ENCODE measurements at regions not wholly inside any gene's neighbourhood (a gene's known extent, or its start where the extent isn't known, plus 50 kb on each side); places are given as distances from the start of the nearest gene placed in this dataset.
"Not testable (repeated sequence)": the region's sequence is repeated elsewhere in the genome, so short reads cannot be mapped to it uniquely, and the experiment has no call there.

GRCh38 chr5:56735849-56736641 lies 79.3 kb upstream of the MAP3K1 start:
- peak in 1 of 3 donors; percentile 47 for DNase-seq
- Histone ChIP-seq H3K9me3 (no peaks in the 10 kb centered on the region), H3K27me3 (no peaks in the 10 kb centered on the region), H3K4me1 (peaks cover 0 to 16% (median 2%) of the 10 kb centered on the region in 4 donors), H3K36me3 (no peaks in the 10 kb centered on the region), H3K4me3 (no peak overlapping the region), H3K27ac (peak overlapping the region in 2 of 4 donors; percentile 37 to 80)
- peak in 1 of 6 experiments; percentile 32 for TF ChIP-seq CTCF (IDR thresholded peaks at IDR 0.05)
- no peak for TF ChIP-seq POLR2A (IDR thresholded peaks at IDR 0.05)

- no peaks in the 10 kb centered on the region for H3K36me3 ChIP-seq
- no peak overlapping the region for H3K4me3 ChIP-seq
- TF ChIP-seq CTCF (IDR thresholded peaks at IDR 0.05) (no peak), POLR2A (IDR thresholded peaks at IDR 0.05) (no peak)
- no peaks in the 10 kb centered on the region for H3K27me3 ChIP-seq
- peak overlapping the region in 1 of 4 donors; percentile 80 for H3K27ac ChIP-seq
- no peak for DNase-seq
- no peaks in the 10 kb centered on the region for H3K9me3 ChIP-seq
- peaks cover 0 to 16% (median 2%) of the 10 kb centered on the region in 4 donors for H3K4me1 ChIP-seq
Observed at GRCh38 chr5:56734091-56734694, 81.2 kb upstream of the MAP3K1 start.

GRCh38 chr5:56733580-56733979 lies 81.8 kb upstream of the MAP3K1 start:
- TF ChIP-seq CTCF (IDR thresholded peaks at IDR 0.05) (no peak), POLR2A (IDR thresholded peaks at IDR 0.05) (no peak)
- no peak overlapping the region for H3K4me3 ChIP-seq
- peaks cover 0 to 16% (median 2%) of the 10 kb centered on the region in 4 donors for H3K4me1 ChIP-seq
- no peaks in the 10 kb centered on the region for H3K9me3 ChIP-seq
- H3K36me3 ChIP-seq, result no peaks in the 10 kb centered on the region
- DNase-seq, result no peak
- H3K27me3 ChIP-seq, result no peaks in the 10 kb centered on the region
- H3K27ac ChIP-seq, result peak overlapping the region in 1 of 4 donors; percentile 80

- DNase-seq, result no peak
- H3K4me1 ChIP-seq, result peaks cover 0 to 12% (median 2%) of the 10 kb centered on the region in 4 donors
- no peak overlapping the region for H3K27ac ChIP-seq
- H3K36me3 ChIP-seq, result no peaks in the 10 kb centered on the region
- H3K4me3 ChIP-seq, result no peak overlapping the region
- H3K27me3 ChIP-seq, result no peaks in the 10 kb centered on the region
- TF ChIP-seq POLR2A (IDR thresholded peaks at IDR 0.05), result no peak
- no peak for TF ChIP-seq CTCF (IDR thresholded peaks at IDR 0.05)
- H3K9me3 ChIP-seq, result no peaks in the 10 kb centered on the region
Observed at GRCh38 chr5:56732121-56732520, 83.2 kb upstream of the MAP3K1 start.

- not testable (repeated sequence) for H3K4me3 ChIP-seq, H3K36me3 ChIP-seq, H3K27ac ChIP-seq, H3K4me1 ChIP-seq, H3K27me3 ChIP-seq, DNase-seq, H3K9me3 ChIP-seq
Observed at GRCh38 chr5:56731473-56731872, 83.9 kb upstream of the MAP3K1 start.

- Histone ChIP-seq H3K27ac (peak overlapping the region in 1 of 4 donors; percentile 43), H3K4me1 (peaks cover 0 to 3% (median 0%) of the 10 kb centered on the region in 4 donors), H3K36me3 (no peaks in the 10 kb centered on the region), H3K9me3 (no peaks in the 10 kb centered on the region), H3K27me3 (no peaks in the 10 kb centered on the region), H3K4me3 (no peak overlapping the region)
- no peak for DNase-seq
- TF ChIP-seq CTCF (IDR thresholded peaks at IDR 0.05) (no peak), POLR2A (IDR thresholded peaks at IDR 0.05) (no peak)
Observed at GRCh38 chr5:56729488-56729887, 85.9 kb upstream of the MAP3K1 start.
